OCI-LY1 (cell line): ENCODE measurements at regions not wholly inside any gene's neighbourhood (a gene's known extent, or its start where the extent isn't known, plus 50 kb on each side); places are given as distances from the start of the nearest gene placed in this dataset.

Source experiments
- H2AFZ ChIP-seq: fragments of 200-600 bp; sonication (generic), shearing (Covaris generic); 2 replicates; pipeline ENCODE4 v1.6.0; 2014; ENCODE audit warnings: antibody characterized with exemption, mild to moderate bottlenecking, low read length
- H3F3A ChIP-seq: fragments of 200-600 bp; sonication (generic), shearing (Covaris generic); 2 replicates; pipeline ENCODE4 v1.6.0; 2014; ENCODE audit warnings: mild to moderate bottlenecking, antibody characterized with exemption, low read length, moderate library complexity; ENCODE audit not compliant: insufficient read depth
- H3K27ac ChIP-seq: fragments of 200-600 bp; sonication (generic); 2 replicates; pipeline ENCODE4 v1.5.1; 2014; ENCODE audit warnings: low read length, mixed run types, mild to moderate bottlenecking, low read depth; ENCODE audit not compliant: poor library complexity, severe bottlenecking
- H3K27me3 ChIP-seq: fragments of 200-600 bp; sonication (generic); 2 replicates; pipeline ENCODE4 v1.6.0; 2014; ENCODE audit warnings: antibody characterized with exemption, mild to moderate bottlenecking, low read length, moderate library complexity; ENCODE audit not compliant: insufficient read depth
- H3K36me3 ChIP-seq: fragments of 200-600 bp; sonication (generic); 2 replicates; pipeline ENCODE4 v1.6.1; 2014; ENCODE audit warnings: mild to moderate bottlenecking, antibody characterized with exemption, low read length, moderate library complexity, mixed read lengths; ENCODE audit not compliant: insufficient read depth
- H3K4me1 ChIP-seq: fragments of 200-600 bp; sonication (generic); 2 replicates; pipeline ENCODE4 v1.5.1; 2014; ENCODE audit warnings: mild to moderate bottlenecking, low read length, moderate library complexity; ENCODE audit not compliant: insufficient read depth, severe bottlenecking
- H3K4me2 ChIP-seq: fragments of 200-600 bp; sonication (generic), shearing (Covaris generic); 2 replicates; pipeline ENCODE4 v1.6.1; 2014; ENCODE audit warnings: low read length
- H3K4me3 ChIP-seq: fragments of 200-600 bp; sonication (generic); 2 replicates; pipeline ENCODE4 v1.5.1; 2014; ENCODE audit warnings: low read length, low read depth, mild to moderate bottlenecking, mixed read lengths; ENCODE audit not compliant: poor library complexity, severe bottlenecking
- H3K79me2 ChIP-seq: fragments of 200-600 bp; shearing (Covaris generic); 2 replicates; pipeline ENCODE4 v1.6.1; 2016; ENCODE audit warnings: mixed run types, low read length, mixed read lengths; ENCODE audit not compliant: insufficient read depth
- H3K9ac ChIP-seq: fragments of 200-600 bp; sonication (generic), shearing (Covaris generic); 2 replicates; pipeline ENCODE4 v1.6.1; 2014; ENCODE audit warnings: mild to moderate bottlenecking, low read length, mixed read lengths
- H3K9me2 ChIP-seq: fragments of 200-600 bp; sonication (generic), shearing (Covaris generic); 2 replicates; pipeline ENCODE4 v1.6.1; 2014; ENCODE audit warnings: low read depth, mild to moderate bottlenecking, low read length, mixed read lengths
- H3K9me3 ChIP-seq: fragments of 200-600 bp; shearing (Covaris generic); 2 replicates; pipeline ENCODE4 v1.6.1; 2014; ENCODE audit warnings: low read length, mixed read lengths
- H4K20me1 ChIP-seq: fragments of 200-600 bp; sonication (generic), shearing (Covaris generic); 2 replicates; pipeline ENCODE4 v1.6.0; 2016; ENCODE audit warnings: mild to moderate bottlenecking, low read length; ENCODE audit not compliant: insufficient read depth
- EZH2 ChIP-seq: fragments of 200-600 bp; sonication (generic), shearing (Covaris generic); IDR thresholded peaks from 2 replicates; pipeline ENCODE4 v1.8.0; 2017; ENCODE audit warnings: borderline replicate concordance, mixed run types, mild to moderate bottlenecking, antibody characterized with exemption, low read length, moderate library complexity, mixed read lengths
- TF ChIP-seq, protein P1 (sequence below): fragments of 200-600 bp; sonication (generic), shearing (Covaris generic); IDR thresholded peaks from 2 replicates; pipeline ENCODE4 v1.5.1; 2017; ENCODE audit warnings: mild to moderate bottlenecking, antibody characterized with exemption, low read length, moderate library complexity, mixed read lengths

- no peak for TF ChIP-seq EZH2
- TF ChIP-seq, protein P1, sequence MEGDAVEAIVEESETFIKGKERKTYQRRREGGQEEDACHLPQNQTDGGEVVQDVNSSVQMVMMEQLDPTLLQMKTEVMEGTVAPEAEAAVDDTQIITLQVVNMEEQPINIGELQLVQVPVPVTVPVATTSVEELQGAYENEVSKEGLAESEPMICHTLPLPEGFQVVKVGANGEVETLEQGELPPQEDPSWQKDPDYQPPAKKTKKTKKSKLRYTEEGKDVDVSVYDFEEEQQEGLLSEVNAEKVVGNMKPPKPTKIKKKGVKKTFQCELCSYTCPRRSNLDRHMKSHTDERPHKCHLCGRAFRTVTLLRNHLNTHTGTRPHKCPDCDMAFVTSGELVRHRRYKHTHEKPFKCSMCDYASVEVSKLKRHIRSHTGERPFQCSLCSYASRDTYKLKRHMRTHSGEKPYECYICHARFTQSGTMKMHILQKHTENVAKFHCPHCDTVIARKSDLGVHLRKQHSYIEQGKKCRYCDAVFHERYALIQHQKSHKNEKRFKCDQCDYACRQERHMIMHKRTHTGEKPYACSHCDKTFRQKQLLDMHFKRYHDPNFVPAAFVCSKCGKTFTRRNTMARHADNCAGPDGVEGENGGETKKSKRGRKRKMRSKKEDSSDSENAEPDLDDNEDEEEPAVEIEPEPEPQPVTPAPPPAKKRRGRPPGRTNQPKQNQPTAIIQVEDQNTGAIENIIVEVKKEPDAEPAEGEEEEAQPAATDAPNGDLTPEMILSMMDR = no peak
- H3K27ac ChIP-seq = no peak overlapping the region
Measured at GRCh38 chr1:36559061-36559460, 76.3 kb upstream of the CSF3R start.

DNA sequence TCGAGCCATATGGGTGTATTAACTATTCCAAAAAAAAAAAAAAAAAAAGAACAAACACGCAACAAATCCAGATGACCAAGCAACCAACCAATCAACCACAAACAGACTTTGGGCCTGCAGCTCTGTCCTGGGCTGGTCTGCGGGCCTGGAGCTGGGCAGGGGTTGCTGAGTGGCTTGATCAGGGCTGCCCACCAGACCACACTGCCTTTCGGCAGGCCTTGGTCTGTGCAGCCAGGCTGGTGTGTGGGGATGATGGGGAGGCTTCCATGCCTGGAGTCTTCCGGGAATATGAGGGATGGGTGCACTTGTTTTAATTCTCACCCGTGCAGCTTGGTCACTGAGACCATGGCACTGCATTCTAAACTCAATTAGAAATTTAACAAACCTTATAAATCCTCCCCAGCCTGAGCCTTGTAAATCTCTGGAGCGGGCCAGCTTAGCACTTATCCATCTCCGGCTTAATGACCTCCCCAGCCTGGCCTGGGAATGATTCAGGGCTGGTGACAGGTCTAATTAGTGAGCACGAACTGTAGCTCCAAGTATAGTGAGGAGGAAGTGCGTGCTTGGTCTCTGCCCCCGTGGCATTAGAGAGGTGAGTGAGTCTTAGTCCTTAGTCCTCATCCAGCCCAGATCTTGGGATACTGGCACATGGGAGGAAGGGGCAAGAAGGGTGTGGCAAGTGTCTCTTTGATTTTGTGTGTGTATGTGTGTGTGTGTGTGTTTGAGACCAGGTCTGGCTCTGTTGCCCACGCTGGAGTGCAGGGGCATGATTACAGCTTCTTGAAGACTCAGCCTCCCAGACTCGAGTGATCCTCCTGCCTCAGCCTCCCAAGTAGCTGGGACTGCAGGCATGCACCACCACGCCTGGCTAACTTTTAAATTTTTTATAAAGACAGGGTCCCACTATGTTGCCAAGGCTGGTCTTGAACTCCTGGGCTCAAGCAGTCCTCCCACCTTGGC lies 74.6 kb upstream of the CSF3R start:
- no peak overlapping the region for H3K27ac ChIP-seq
- H3K36me3 ChIP-seq = no peaks in the 10 kb centered on the region
- H3K4me1 ChIP-seq = no peaks in the 10 kb centered on the region
- no peaks in the 10 kb centered on the region for H3K9me3 ChIP-seq
- no peak overlapping the region for H3K4me3 ChIP-seq
- H3K79me2 ChIP-seq = no peaks in the 10 kb centered on the region
- TF ChIP-seq, protein P1 = no peak
- TF ChIP-seq EZH2 = no peak
- no peaks in the 10 kb centered on the region for H3K27me3 ChIP-seq
- H3K4me2 ChIP-seq = no peak overlapping the region
- H2AFZ ChIP-seq = no peak overlapping the region
- H3F3A ChIP-seq = no peaks in the 10 kb centered on the region
- no peaks in the 10 kb centered on the region for H4K20me1 ChIP-seq
- H3K9me2 ChIP-seq = no peaks in the 10 kb centered on the region
- H3K9ac ChIP-seq = no peak overlapping the region

More at GRCh38 chr1:36559061-36559460, 76.3 kb upstream of the CSF3R start:
- Histone ChIP-seq H3F3A (no peaks in the 10 kb centered on the region), H3K36me3 (no peaks in the 10 kb centered on the region), H3K4me3 (no peak overlapping the region), H3K4me1 (no peaks in the 10 kb centered on the region), H3K27me3 (no peaks in the 10 kb centered on the region), H3K9me2 (no peaks in the 10 kb centered on the region), H3K9ac (no peak overlapping the region), H4K20me1 (no peaks in the 10 kb centered on the region), H2AFZ (no peak overlapping the region), H3K79me2 (no peaks in the 10 kb centered on the region), H3K9me3 (no peaks in the 10 kb centered on the region), H3K4me2 (no peak overlapping the region)

DNA sequence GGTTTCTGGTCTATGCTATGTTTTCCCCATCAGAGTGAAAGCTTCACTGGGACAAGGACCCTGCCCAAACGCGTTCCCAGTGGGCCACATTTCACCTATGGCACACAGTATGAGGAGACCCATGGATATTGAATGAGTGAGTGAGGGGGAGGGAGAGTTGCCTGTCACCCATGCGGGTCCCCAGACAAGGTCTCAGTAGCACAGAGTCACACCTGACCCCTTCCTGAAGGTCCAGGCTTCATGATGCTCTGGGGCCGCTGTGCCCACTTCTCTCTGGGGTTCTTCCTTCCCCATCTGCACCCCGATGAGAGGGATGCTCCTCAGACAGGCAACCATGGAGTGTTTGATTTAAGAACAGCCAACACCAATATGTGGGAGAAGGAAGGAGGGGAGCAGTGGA lies 72.3 kb upstream of the CSF3R start:
- Histone ChIP-seq H3K36me3 (no peaks in the 10 kb centered on the region), H3F3A (no peaks in the 10 kb centered on the region)
- TF ChIP-seq EZH2 = no peak
- TF ChIP-seq, protein P1 = no peak

More for the DNA sequence above, 72.3 kb upstream of the CSF3R start:
- no peaks in the 10 kb centered on the region for H3K79me2 ChIP-seq
- no peak overlapping the region for H2AFZ ChIP-seq
- no peak overlapping the region for H3K27ac ChIP-seq
- H3K9me3 ChIP-seq = no peaks in the 10 kb centered on the region
- no peaks in the 10 kb centered on the region for H3K4me1 ChIP-seq
- H3K4me2 ChIP-seq = no peak overlapping the region
- no peaks in the 10 kb centered on the region for H4K20me1 ChIP-seq
- no peak overlapping the region for H3K4me3 ChIP-seq
- H3K27me3 ChIP-seq = no peaks in the 10 kb centered on the region
- no peak overlapping the region for H3K9ac ChIP-seq
- H3K9me2 ChIP-seq = no peaks in the 10 kb centered on the region
